Psoas muscle (tissue), 7 donors: ENCODE measurements at regions not wholly inside any gene's neighbourhood (a gene's known extent, or its start where the extent isn't known, plus 50 kb on each side); places are given as distances from the start of the nearest gene placed in this dataset.

Experiments used
- ATAC-seq, 4 donors: fragments of 200-7000 bp; cut with Tn5 transposase; one replicate each; pipeline ENCODE4 v1.9.1; 2020; ENCODE audit warnings: moderate library complexity in 3 of 4, mild to moderate bottlenecking in 2 of 4
- DNase-seq, 2 donors: peaks; one replicate each; pipeline ENCODE4 v3.0.0-alpha.2; 2020
- H3K27ac ChIP-seq: fragments of 200-600 bp; one replicate; pipeline ENCODE4 v1.8.0; 2022
- H3K27me3 ChIP-seq, 3 donors: fragments of 200-600 bp in 1 of 3; one replicate each; pipeline versions ENCODE4 v1.6.1 to v1.8.0; 2013 to 2022; ENCODE audit warnings: low read length in 2 of 3, mild to moderate bottlenecking in 2 of 3, moderate library complexity in 1 of 3; ENCODE audit not compliant: insufficient read depth in 3 of 3
- H3K36me3 ChIP-seq, 2 donors: fragments of 200-600 bp in 1 of 2; one replicate each; pipeline versions ENCODE4 v1.6.1 to v1.8.0; 2013 to 2022; ENCODE audit warnings: low read depth in 1 of 2, mild to moderate bottlenecking in 1 of 2, moderate library complexity in 1 of 2; ENCODE audit not compliant: insufficient read depth in 1 of 2
- H3K4me1 ChIP-seq: fragments of 200-600 bp; one replicate; pipeline ENCODE4 v1.8.0; 2022
- H3K4me3 ChIP-seq: fragments of 200-600 bp; one replicate; pipeline ENCODE4 v1.8.0; 2022; ENCODE audit warnings: mild to moderate bottlenecking
- H3K9me3 ChIP-seq: fragments of 200-600 bp; one replicate; pipeline ENCODE4 v1.8.0; 2022
- WGBS, 3 donors: extraction: QIAGEN DNeasy Blood & Tissue Kit; methylation state at CpG; one replicate each; pipeline versions ENCODE4 v1.1.6 to v1.1.7; 2013; 5-methylcytosine and 5-hydroxymethylcytosine counted together
- intact Hi-C, 2 donors: fragments of 100-400 bp; cut with DNase I; formaldehyde crosslinking; loops; one replicate each; pipeline versions ENCODE4 v1.11.0 to v1.14.2; 2022
- TF ChIP-seq, protein P1 (sequence below): fragments of 200-600 bp; IDR thresholded peaks from one replicate; pipeline ENCODE4 v1.8.0; 2022; ENCODE audit warnings: antibody characterized with exemption
- donor health status: healthy with polysubstance abuse.
- donor health status: DM: no; HTN: no; CAD: no; lungs with moderate emphysema.
- donor health status: Bipolar disorder and iron deficiency.
- donor health status: healthy.
- donor health status: DM: yes; HTN: yes; CAD: no.
- donor health status: DM: no; HTN: no; CAD: no.
- donor health status: DM: yes; HTN: yes; CAD: no.

DNA sequence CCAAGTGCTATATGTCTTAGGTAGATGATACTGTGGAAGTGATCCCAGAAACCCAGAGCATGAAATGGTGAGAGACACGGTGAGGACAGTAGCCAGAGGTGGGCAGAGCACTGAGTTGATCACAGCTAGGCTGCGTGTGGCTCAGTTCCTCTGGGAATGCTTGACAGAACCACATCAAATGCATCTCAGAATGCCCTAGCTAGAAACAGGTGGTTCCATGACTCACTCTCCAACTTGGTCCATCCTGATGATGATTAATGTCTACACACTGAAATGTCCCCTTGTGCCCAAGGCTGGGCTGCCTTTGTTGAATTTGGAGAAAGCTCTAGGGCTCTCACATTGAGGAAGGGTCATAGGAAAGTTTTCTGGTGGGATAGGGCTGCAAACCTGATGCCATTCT, 113.6 kb downstream of the ZNF518B start:
- no peak for DNase-seq
- peaks cover 0 to 5% (median 0%) of the 10 kb centered on the region in 3 donors for H3K27me3 ChIP-seq
- H3K27ac ChIP-seq = no peak overlapping the region
- TF ChIP-seq, protein P1, sequence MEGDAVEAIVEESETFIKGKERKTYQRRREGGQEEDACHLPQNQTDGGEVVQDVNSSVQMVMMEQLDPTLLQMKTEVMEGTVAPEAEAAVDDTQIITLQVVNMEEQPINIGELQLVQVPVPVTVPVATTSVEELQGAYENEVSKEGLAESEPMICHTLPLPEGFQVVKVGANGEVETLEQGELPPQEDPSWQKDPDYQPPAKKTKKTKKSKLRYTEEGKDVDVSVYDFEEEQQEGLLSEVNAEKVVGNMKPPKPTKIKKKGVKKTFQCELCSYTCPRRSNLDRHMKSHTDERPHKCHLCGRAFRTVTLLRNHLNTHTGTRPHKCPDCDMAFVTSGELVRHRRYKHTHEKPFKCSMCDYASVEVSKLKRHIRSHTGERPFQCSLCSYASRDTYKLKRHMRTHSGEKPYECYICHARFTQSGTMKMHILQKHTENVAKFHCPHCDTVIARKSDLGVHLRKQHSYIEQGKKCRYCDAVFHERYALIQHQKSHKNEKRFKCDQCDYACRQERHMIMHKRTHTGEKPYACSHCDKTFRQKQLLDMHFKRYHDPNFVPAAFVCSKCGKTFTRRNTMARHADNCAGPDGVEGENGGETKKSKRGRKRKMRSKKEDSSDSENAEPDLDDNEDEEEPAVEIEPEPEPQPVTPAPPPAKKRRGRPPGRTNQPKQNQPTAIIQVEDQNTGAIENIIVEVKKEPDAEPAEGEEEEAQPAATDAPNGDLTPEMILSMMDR = no peak
- H3K4me3 ChIP-seq = no peak overlapping the region
- intact Hi-C loops = no loop called here
- WGBS, 3 donors = 35 to 44% (median 36%) methylated on average over 2 of the region's 2 CpGs
- ATAC-seq = no peak
- no peaks in the 10 kb centered on the region for H3K9me3 ChIP-seq
- no peaks in the 10 kb centered on the region for H3K36me3 ChIP-seq
- H3K4me1 ChIP-seq = no peaks in the 10 kb centered on the region

DNA sequence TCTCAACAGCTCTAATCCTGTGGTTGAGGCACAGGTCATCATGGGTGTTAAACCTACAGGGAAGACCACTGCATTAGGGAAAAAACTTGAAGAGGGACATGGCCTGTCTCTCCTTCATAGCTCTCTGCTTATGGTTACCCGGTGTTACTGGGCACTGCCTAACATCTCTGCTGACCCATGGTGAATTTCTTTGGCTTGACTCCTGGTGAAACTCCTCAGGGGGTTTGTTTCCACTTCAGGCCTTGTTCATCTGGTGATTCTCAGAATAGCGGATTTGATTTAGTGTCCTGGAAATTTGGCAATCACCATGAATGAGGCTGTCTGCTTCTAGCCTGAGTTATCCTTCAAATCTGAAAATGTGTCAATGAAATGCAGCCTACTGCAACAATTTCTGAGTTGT, 114.4 kb downstream of the ZNF518B start:
- H3K4me3 ChIP-seq = no peak overlapping the region
- intact Hi-C loops = no loop called here
- WGBS, 3 donors = 38 to 50% (median 39%) methylated on average over 2 of the region's 2 CpGs
- H3K27me3 ChIP-seq = peaks cover 0 to 13% (median 0%) of the 10 kb centered on the region in 3 donors
- DNase-seq (no peak), ATAC-seq (no peak)
- H3K9me3 ChIP-seq = no peaks in the 10 kb centered on the region
- H3K27ac ChIP-seq = no peak overlapping the region
- no peaks in the 10 kb centered on the region for H3K36me3 ChIP-seq
- TF ChIP-seq, protein P1 = no peak
- H3K4me1 ChIP-seq = no peaks in the 10 kb centered on the region

DNA sequence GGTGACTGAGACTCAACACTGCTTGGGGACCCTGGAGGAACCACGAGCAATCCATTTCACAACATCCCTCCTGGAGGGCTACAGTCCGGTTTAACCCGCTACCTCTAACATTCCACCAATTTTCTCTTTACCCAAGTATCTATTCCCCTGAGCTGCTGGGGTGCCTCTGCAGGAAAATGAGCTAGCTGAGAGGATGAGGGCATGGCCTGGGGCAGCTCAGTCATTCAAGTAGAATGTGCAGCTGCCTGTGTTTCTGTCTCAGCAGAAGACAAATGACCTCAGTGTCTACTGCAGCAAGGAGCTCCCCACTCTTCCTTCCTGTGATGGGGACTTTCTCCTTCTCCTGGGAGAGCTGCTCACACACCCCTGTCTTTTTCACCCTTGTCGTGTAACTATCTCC, 120.8 kb downstream of the ZNF518B start:
- DNase-seq (no peak), ATAC-seq (no peak)
- TF ChIP-seq, protein P1 = no peak
- H3K27ac ChIP-seq = no peak overlapping the region
- no peaks in the 10 kb centered on the region for H3K36me3 ChIP-seq
- WGBS, 3 donors = 81 to 85% (median 84%) methylated on average over 4 of the region's 4 CpGs
- no peaks in the 10 kb centered on the region for H3K9me3 ChIP-seq
- H3K27me3 ChIP-seq = peaks cover 0 to 15% (median 2%) of the 10 kb centered on the region in 3 donors
- H3K4me1 ChIP-seq = no peaks in the 10 kb centered on the region
- intact Hi-C loops = no loop called here
- H3K4me3 ChIP-seq = no peak overlapping the region

DNA sequence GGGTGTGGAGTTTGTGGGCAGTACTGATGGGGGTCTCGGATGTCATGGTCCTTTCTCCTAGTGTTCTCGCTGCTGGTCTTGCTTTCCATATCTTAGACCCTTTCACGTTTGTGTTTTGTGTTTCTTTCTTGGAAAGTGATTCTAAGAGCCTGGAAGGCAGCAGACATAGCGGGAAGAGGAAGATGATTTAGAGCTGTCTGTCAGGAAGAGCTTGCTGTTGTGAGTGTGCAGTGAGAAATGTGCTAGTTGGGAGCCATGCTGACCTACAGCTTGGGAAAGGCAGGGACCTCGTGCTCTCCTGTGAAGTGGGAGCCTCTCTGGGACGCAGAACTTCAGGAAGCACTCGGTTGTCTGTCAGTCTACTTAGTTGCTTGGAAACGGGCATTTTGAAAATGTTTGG, 122.2 kb downstream of the ZNF518B start:
- H3K4me1 ChIP-seq = no peaks in the 10 kb centered on the region
- ATAC-seq (no peak), DNase-seq (no peak)
- TF ChIP-seq, protein P1 = no peak
- no peaks in the 10 kb centered on the region for H3K9me3 ChIP-seq
- no peak overlapping the region for H3K4me3 ChIP-seq
- no peak overlapping the region for H3K27ac ChIP-seq
- peaks cover 0 to 15% (median 2%) of the 10 kb centered on the region in 3 donors for H3K27me3 ChIP-seq
- 65 to 72% (median 69%) methylated on average over 8 of the region's 8 CpGs for WGBS, 3 donors
- H3K36me3 ChIP-seq = no peaks in the 10 kb centered on the region
- intact Hi-C loops = no loop called here

DNA sequence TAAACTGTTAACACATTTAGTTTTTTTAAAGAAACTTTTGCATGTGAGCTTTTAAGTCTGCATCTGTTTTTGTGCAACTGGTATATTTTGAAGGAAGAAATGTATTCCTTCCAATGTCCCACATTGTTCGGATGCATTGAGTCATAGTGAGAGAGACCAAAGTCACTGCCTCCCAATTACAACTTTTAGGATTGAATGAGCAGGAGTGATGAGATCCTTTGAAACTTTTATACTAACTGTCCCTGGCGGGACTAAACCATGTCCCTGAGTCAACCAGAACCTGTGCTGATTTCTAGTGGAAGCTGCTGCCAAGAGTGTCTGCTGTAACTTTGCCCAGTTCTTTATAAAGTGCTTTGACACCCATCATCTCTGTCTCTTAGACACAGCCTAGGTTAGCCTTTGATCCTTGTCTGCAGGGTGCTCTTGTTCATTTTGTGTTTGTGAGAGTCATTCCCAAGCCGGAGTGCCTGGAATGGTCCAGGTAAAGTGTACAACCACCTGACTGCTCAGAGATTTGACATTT, 122.7 kb downstream of the ZNF518B start:
- no peaks in the 10 kb centered on the region for H3K4me1 ChIP-seq
- no peak for DNase-seq
- TF ChIP-seq, protein P1 = no peak
- H3K4me3 ChIP-seq = no peak overlapping the region
- H3K36me3 ChIP-seq = no peaks in the 10 kb centered on the region
- no peak for ATAC-seq
- H3K27ac ChIP-seq = no peak overlapping the region
- intact Hi-C loops = no loop called here
- 80 to 87% (median 81%) methylated on average over 3 of the region's 3 CpGs for WGBS, 3 donors
- no peaks in the 10 kb centered on the region for H3K9me3 ChIP-seq
- peaks cover 0 to 15% (median 2%) of the 10 kb centered on the region in 3 donors for H3K27me3 ChIP-seq
